HCEC 1CT (cell line): ENCODE measurements at regions not wholly inside any gene's neighbourhood (a gene's known extent, or its start where the extent isn't known, plus 50 kb on each side); places are given as distances from the start of the nearest gene placed in this dataset.
A peak's percentile ranks its signal among the peaks of the same experiment; 100 is the strongest.
"Not testable (repeated sequence)": the region's sequence is repeated elsewhere in the genome, so short reads cannot be mapped to it uniquely, and the experiment has no call there.

Experiments
- DNase-seq: peaks from one replicate; pipeline ENCODE4 v3.0.0-alpha.2; 2017

DNA sequence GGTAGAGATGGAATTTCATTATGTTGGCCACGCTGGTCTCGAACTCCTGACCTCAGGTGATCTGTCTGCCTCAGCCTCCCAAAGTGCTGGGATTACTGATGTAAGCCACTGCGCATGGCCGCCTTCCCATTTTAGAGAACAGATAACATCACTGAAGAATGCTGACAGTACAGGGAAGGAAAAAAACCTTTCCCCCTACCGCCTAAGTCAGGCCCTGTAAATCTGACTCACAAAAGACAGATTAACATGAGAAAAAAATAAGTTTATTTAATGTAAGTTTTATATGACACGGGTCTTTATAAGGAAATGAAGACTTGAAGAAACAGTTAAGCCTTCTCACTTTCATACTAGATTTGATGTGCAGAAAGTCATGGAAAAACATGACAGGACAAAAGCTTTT lies 227.2 kb upstream of the ZNF608 start:
- DNase-seq: no peak

DNA sequence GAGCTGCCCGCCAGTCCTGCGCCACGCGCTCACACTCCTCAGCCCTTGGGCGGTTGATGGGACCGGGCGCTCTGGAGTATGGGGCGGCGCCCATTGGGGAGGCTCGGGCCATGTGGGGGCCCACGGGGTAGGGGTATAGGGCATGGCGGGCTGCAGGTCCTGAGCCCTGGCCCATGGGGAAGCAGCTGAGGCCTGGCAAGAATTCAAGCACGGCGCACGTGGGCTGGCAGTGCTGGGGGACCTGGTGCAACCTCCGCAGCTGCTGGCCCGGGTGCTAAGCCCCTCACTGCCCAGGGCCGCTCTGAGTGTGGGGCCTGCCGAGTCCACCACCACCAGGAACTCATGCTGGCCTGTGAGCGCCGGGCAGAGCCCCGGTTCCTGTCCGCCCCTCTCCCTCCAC lies 229.6 kb upstream of the ZNF608 start:
- DNase-seq: no peak

GRCh38 chr5:124979251-124979650 lies 232.8 kb upstream of the ZNF608 start:
- DNase-seq: no peak

DNA sequence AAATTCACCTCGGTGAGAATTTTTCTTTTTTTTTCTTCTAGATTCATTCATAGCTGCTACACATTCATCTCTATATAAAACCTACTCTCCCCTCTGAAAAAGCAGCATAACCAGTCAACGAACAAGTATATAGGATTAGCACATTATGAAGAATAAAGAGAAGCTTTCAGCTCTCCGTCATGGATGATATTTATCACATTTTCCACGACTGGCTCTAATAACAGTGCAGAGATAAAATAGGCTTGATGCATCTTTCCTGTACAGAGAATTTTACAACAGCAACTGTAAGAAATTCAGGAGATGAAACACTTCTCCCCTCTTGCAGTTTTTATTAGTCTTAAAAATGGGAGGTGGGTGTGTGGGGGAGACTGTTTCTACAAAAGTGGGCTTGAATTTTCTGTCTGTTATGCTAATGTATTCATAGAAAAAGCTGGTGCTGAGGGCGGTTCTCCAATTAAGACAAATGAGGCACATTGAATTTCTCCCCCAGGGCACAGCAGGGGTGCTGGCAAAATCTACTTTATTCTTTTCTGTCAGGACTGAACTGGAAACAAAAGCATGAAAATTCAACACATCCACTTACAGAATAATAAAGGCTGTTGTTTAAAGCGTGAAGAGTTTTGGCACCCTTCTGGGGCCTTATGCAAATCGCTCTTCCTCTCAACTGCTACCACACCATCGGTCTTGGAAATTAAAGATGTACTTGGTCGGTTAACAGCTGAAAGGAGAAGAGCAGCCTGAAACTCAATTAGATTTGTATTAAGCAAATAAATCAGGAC lies 233.9 kb upstream of the ZNF608 start:
- no peak for DNase-seq

DNA sequence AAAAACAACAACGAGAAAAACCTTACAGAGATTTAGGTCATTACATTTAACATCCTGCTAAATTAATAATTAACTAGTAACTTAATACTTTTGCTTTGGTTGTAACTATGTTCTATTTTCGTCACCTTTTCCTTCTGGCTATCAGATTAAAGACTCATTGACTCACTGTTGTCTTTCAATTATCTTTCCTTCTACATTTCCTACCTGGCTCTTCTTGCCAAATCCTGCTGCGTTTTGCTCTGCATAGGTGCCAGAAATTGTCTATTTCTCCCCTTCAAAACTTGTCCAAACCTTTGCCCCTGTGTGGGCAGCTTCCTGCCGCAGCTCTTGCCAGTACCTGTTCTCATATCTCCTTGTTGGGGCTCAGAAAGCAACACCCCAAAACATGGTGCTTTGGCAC lies 235.5 kb upstream of the ZNF608 start:
- DNase-seq: no peak

DNA sequence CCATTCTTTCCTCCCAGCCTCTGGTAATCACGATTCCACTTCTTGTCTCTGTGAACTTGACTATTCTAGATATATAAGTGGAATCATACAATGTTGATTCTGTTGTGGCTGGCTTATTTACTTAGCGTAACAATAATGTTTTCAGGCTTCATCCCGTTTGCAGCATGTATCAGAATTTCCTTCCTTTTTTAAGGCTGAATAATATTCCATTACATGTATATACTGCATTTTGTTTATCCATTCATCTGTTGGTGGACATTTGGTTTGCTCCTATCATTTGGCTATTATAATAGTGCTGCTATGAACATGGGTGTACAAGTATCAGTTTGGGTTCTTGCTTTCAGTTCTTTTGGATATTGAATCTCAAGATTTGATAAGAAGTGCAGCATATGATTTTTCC lies 239.7 kb upstream of the ZNF608 start:
- no peak for DNase-seq

DNA sequence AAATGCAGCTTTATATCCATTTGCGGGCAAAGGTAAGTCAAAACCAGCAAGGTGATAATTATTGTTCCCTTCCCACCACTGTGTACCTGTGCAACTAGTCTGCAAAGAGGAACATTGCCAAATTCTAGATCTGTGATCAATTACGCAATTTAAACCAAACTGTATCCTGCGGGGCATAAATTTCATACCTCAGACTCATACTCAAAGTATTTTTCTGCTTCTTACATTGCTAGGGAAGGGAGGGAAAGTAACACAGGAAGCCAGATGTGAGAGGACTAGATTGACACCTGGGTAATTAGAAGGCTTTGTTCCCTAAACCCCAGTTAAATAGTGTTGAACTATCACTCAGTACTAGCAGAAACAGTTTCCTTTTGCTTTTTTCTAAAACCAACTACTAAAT lies 240.2 kb upstream of the ZNF608 start:
- DNase-seq: no peak

DNA sequence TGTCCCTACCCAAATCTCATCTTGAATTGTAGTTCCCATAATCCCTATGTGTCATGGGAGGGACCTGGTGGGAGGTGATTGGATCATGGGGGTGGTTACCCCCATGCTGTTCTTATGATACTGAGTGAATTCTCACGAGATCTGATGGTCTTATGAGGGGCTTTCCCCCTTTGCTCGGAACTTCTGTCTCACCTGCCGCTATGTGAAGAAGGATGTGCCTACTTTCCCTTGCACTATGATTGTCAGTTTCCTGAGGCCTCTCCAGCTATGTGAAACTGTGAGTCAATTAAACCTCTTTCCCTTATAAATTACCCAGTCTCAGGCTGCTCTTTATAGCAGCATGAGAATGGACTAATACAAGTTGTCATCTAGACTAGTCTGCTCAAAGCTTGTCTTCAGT lies 241.3 kb upstream of the ZNF608 start:
- DNase-seq: not testable (repeated sequence)

DNA sequence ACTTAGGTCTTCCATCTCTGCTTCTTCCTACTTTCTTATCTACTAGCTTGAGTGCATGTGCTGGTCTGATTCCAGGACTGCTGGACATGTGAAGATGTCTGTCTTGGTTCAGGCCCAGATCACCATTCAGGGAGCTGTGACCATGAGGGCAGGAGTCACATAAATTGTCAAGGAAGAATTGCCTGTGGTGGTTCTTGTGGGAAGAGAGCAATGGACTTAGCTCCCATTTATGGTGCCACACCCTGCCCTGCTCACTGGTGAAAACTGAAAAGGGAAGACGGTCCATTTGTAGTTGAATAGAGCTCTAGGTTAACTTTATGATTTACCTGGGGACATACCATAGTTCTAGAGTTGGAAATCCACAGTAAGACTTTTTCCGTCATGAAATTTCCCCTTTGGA lies 244.3 kb upstream of the ZNF608 start:
- DNase-seq: no peak

- peak; percentile 74 for DNase-seq
Measured at GRCh38 chr5:124995421-124995820, 249.0 kb upstream of the ZNF608 start.

GRCh38 chr5:124996023-124996763 lies 249.8 kb upstream of the ZNF608 start:
- DNase-seq: peak; percentile 19

DNA sequence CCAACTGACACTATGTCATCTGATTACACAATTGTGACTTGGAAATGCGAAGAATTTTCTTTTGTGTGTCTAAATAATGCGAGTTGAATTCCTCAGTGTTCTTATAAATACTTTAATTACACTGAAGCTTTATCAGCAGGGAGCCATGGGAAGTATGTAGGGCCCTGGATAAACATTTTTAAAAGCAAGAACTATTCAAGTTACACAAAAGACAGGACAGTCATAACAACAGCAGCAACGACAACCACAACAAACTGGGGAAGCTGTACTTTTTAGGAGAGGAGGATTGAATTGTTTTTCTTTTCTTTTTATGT lies 250.3 kb upstream of the ZNF608 start:
- peak; percentile 15 for DNase-seq

DNA sequence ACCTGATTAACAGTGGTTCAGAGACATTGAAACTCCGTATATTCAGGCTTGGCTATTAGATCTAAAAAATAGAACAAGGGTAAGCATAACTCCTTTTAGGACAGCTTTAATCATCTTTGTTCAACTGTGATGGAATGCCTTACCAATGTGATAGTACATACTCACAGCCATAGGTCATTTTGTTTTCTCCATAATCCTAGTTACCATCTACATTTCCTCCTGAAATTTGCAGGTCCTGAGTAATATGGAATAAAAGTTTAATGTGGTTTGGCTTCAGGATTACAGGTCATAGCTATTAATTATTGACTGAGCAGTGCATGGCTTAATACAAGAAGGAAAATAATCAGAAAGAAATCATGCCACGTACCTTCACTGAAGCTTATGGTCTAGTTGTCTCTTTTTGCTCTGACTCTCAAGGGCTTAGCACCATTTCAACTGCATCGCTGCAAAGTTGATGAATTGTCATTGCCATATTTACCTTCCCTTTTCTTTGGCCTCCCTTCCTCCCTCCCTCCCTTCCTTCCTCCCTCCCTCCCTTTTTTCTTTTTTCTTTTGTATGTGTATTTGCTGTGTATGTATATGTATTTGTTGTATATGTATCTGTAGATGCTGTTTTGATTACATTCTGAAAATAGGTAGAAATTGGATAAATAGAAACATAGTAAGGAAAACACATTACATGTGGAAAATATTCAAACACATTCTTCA lies 250.9 kb upstream of the ZNF608 start:
- no peak for DNase-seq

GRCh38 chr5:124998520-124998919 lies 252.1 kb upstream of the ZNF608 start:
- DNase-seq: no peak

GRCh38 chr5:125002727-125003598 lies 256.5 kb upstream of the ZNF608 start:
- no peak for DNase-seq

DNA sequence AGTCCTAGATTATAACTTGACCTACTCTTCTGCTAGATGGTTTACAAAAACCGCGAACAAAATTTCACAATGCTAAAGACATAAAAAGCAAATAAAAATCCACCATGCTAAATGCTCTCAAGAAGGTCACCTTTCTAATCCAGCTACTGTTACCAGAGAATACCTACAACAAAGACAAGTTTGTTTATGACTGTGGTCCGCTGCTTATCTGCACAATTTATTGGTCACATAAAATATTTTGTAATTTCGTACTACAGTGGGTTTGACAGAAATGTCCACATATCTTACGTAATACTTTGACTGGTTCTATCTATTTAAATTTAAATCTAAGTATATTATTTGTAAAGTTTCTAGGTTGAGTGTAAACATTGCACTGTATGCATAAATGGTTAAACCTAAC lies 257.6 kb upstream of the ZNF608 start:
- no peak for DNase-seq

DNA sequence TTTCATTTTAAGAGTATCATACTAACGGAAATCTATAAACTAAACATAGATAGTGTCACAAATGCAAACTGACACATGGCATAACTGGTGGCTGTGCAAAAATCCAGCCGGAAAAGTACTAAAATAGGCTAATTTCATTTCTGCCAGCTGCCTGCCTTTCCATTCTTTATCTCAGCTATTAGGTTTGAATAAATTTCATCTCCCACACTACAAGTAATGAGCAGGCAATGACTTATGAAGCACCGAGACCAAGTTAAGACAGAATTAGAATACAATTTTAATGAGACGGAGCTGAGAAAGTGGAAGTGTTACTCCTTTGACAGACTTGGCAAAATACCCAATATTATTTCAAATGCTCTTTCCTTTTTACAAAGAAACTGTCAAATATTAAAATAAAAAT lies 258.8 kb upstream of the ZNF608 start:
- no peak for DNase-seq

GRCh38 chr5:125006011-125006685 lies 259.7 kb upstream of the ZNF608 start:
- DNase-seq: no peak

GRCh38 chr5:125010356-125010755 lies 263.9 kb upstream of the ZNF608 start:
- DNase-seq: no peak

- no peak for DNase-seq
Measured at GRCh38 chr5:125011014-125011413, 264.6 kb upstream of the ZNF608 start.

DNA sequence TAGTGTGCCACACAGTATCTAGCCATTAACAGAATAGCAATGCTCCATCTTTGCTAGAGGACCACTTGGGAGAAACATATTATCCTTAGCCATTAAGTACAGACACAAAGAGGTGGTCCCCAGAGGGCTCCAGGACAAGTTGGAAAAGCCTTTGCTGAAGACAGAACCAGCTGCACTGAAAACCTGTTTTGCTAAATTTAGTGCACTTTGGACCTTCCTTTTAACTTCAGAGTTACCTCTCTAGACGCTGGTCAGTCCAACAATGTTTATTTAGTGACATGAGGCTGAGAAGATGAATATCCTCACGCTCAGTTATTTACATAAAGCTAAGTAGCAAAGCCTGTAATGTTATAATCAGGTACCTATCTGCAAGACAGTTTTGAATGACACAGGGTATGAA lies 265.0 kb upstream of the ZNF608 start:
- no peak for DNase-seq

GRCh38 chr5:125011947-125012346 lies 265.5 kb upstream of the ZNF608 start:
- no peak for DNase-seq
